HG02884 (cell line): ENCODE measurements at regions not wholly inside any gene's neighbourhood (a gene's known extent, or its start where the extent isn't known, plus 50 kb on each side); places are given as distances from the start of the nearest gene placed in this dataset.
"Not testable (repeated sequence)": the region's sequence is repeated elsewhere in the genome, so short reads cannot be mapped to it uniquely, and the experiment has no call there.

Experiments used
- ATAC-seq: cut with Tn5 transposase; IDR thresholded peaks from one replicate; pipeline ENCODE4 v1.9.1; 2021; ENCODE audit warnings: mild to moderate bottlenecking, moderate library complexity; ENCODE audit not compliant: unreplicated experiment

GRCh38 chr2:65918760-65919187, 486.4 kb upstream of the SPRED2 start:
- ATAC-seq = no peak

GRCh38 chr2:65917986-65918385, 485.6 kb upstream of the SPRED2 start:
- no peak for ATAC-seq

DNA sequence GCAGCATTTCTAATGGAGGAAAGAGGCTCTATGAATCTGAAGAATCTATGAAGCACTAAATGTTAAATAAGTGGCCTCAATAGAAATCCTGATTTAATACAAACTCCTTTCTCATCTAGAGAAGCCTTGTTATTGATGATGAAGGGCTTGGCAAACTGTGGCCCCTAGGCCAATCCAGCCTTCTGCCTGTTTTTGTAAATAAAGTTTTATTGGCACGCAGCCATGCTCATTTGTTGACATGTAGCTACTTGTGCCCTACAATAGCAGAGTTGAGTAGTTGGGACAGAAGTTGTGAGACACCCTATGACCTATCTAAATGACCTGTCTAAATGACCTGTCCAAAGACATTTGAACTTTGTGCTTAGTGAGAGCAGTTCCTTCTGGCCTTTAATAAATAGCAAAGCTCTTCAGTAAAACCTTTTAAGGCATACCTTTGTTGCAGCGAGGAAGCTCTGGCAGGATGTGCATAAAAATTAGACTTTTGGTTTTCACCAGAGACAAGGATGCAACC, 484.4 kb upstream of the SPRED2 start:
- ATAC-seq = no peak

- ATAC-seq = no peak
Measured at GRCh38 chr2:65916177-65916576, 483.8 kb upstream of the SPRED2 start.

- no peak for ATAC-seq
Measured at GRCh38 chr2:65915273-65915672, 482.9 kb upstream of the SPRED2 start.

- ATAC-seq = no peak
Measured at GRCh38 chr2:65914244-65914786, 481.9 kb upstream of the SPRED2 start.

GRCh38 chr2:65913813-65914212, 481.4 kb upstream of the SPRED2 start:
- ATAC-seq = no peak

DNA sequence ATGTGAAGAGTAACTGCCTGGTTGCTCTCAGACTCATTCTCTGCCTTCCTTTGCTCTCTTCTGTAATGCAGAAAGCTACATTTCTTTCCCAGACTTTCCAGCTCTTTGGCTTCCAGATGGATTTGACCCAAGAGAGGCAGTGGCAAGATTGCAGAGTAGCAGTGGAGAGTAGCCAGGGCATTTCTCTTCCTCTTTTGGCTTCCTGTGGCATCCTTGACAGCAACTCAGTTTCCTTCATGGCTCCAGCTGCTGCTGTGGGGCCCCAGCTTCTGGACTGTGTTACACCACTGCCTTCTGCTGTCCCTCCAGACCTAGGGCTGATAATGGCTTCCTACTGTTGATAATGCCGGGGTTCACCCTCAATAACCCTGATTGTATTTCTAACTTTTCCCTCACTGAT, 469.4 kb upstream of the SPRED2 start:
- ATAC-seq = no peak

GRCh38 chr2:65896446-65896845, 464.0 kb upstream of the SPRED2 start:
- no peak for ATAC-seq

DNA sequence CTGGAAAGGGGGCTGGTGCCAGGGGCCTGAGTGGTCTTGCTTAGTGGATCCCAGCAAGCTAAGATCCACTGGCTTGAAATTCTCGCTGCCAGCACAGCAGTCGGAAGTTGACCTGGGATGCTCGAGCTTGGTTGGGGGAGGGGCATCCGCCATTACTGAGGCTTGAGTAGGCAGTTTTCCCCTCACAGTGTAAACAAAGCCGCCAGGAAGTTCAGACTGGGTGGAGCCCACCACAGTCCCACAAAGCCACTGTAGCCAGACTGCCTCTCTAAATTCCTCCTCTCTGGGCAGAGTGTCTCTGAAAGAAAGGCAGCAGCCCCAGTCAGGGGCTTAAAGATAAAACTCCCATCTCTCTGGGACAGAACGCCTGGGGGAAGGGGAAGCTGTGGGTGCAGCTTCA, 457.7 kb upstream of the SPRED2 start:
- ATAC-seq = not testable (repeated sequence)

DNA sequence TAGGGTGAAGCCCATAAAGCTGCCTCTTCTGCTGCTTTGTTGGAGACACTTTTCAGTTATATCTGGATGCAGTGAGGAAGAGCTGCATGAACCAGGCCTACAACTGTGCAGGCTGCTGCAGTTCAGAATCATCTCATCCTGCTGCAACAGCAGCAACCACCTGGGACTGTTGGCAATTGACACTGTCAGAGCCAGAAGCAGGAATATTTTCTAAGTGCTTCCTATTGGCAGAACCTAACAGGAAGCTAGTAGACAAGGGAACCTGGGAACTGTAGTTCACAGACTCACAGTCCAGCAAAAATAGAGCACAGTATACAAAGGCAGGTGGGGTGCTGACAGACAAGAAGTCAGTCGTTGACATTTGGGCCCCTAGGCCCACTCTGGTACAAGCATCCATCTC, 452.9 kb upstream of the SPRED2 start:
- ATAC-seq = no peak

GRCh38 chr2:65881592-65881991, 449.2 kb upstream of the SPRED2 start:
- ATAC-seq = no peak

DNA sequence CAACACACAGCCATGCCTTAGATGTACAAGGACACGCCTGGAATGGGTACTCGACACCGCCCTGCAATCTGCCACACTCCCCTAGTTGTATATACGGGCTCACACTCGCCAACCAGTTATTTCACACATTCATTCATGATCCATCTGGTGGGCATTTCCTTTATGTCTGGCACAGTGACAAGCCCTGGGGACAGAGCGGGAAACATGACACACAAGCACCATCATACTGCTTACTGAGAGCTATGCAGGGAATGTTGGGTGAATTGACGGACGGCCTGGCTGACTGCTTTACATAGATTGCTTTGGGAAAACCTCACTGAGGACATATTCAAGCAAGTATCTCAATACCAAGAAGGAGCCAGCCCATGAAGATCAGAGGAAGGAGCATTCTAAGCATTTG, 448.0 kb upstream of the SPRED2 start:
- no peak for ATAC-seq

- ATAC-seq = no peak
Measured at GRCh38 chr2:65878011-65878340, 445.6 kb upstream of the SPRED2 start.

- no peak for ATAC-seq
Measured at GRCh38 chr2:65877331-65878010, 445.1 kb upstream of the SPRED2 start.

DNA sequence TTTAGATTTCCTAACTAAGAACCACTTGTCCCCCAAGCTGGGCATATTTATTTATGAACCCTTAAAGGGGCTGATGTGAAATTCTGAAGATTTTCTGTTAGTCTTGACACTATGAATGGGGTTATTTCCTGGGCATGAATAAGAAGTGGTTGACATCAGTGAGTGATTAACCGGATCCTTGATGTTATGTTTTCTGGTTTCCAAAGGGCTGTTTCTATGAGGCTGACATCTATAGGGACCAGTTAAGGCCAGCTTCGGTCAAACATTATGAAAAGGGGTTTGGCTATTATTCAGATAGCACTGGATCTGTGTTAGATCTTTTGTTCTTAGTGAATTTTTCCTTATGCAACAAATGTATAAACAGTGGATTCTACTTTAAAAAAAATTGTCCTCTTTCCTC, 443.7 kb upstream of the SPRED2 start:
- ATAC-seq = no peak

- no peak for ATAC-seq
Measured at GRCh38 chr2:65870826-65871225, 438.4 kb upstream of the SPRED2 start.

- ATAC-seq = no peak
Measured at GRCh38 chr2:65869296-65869695, 436.9 kb upstream of the SPRED2 start.

- no peak for ATAC-seq
Measured at GRCh38 chr2:65868177-65868576, 435.8 kb upstream of the SPRED2 start.

- no peak for ATAC-seq
Measured at GRCh38 chr2:65867446-65867845, 435.0 kb upstream of the SPRED2 start.

DNA sequence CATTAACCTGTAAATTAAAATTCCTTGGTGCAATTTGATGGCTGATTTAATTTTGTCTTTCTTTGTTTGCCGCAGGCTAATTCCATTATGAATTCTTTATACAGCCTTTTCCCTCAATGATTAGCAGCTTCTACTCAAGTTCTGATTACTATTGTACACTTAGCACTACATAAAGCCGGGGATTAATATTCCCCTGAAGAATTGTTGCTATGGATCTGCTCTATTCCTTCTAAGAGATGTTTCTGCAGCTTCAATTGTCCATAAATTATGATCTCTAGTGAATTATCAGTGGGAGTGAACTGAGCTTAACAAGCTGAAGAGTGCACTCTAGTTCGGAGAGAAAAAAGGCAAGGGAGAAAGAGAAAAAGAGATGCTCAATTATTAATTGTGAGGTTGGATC, 433.7 kb upstream of the SPRED2 start:
- ATAC-seq = no peak

DNA sequence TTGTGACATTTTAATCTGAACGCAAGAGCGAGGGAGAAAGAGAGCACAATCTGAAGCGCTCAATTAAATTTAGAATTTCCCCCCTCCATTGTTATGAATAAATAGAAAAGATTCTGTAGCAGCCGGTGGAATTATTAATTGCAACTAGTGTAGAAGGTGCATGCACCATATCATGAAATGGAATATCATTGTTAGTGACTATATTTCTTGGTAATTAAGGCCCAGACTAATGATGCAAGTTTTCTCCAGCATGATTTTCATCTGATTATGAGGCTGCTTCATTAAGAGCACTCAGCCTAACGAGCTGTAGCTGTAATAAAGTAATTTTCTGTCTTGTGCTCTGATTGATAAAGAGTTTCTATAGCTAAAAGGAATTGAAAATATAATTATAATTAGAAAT, 432.2 kb upstream of the SPRED2 start:
- no peak for ATAC-seq

DNA sequence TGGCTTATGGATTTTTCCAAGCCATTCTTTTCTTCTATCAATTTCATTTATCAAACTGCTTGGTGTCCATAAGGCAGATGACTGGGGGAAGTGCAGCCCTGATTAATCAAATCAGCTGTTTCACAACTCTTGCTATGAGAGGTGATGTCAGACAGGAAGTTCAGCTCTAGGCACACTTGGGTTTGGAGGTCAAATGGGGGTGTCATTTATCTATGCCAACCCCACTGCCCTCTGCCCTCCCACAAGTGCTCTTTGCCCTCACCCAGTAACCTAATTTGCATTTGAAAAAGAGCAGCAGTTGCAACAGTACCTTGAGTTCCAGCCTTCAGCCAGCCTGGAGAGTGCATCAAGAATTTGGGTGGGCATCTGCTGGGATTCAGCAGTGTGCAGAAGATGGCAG, 431.3 kb upstream of the SPRED2 start:
- ATAC-seq = no peak
